Fibroblast of lung (primary cell): ENCODE measurements at regions not wholly inside any gene's neighbourhood (a gene's known extent, or its start where the extent isn't known, plus 50 kb on each side); places are given as distances from the start of the nearest gene placed in this dataset.

Experiments
- EZH2 ChIP-seq: IDR thresholded peaks from 2 replicates; pipeline ENCODE4 v1.5.1; 2012; ENCODE audit warnings: low read length, control low read depth, mild to moderate bottlenecking; ENCODE audit errors: missing control alignments
- TF ChIP-seq, protein P1 (sequence below), 2 donors: IDR thresholded peaks in 1 of 2; conservative IDR thresholded peaks in 1 of 2; 1 replicate in 1 of 2; 2 replicates in 1 of 2; pipeline ENCODE4 v1.5.1; 2011 to 2012; ENCODE audit warnings: low read length in 2 of 2, control low read depth in 1 of 2, inconsistent platforms in 1 of 2, low read depth in 1 of 2, mild to moderate bottlenecking in 1 of 2

DNA sequence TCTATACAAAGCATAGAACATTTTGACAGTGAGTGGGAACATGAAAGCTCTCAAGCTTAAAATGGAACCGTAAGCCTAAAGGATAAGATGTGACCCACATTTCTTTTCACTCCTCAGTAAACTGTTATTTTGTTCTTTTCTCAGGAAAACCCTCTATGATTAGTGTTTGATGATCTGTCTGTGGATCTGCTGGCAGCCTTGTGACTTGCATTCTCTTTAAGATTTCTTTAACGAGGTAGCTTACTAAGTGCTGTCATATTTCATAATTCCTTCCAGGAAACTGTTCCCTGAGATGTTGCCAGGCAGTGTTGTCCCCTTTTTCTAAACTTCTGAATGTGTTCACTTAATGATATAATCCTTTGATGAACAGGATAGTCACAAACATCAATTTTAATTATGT, 167.6 kb downstream of the PYDC2 start:
- TF ChIP-seq, protein P1, sequence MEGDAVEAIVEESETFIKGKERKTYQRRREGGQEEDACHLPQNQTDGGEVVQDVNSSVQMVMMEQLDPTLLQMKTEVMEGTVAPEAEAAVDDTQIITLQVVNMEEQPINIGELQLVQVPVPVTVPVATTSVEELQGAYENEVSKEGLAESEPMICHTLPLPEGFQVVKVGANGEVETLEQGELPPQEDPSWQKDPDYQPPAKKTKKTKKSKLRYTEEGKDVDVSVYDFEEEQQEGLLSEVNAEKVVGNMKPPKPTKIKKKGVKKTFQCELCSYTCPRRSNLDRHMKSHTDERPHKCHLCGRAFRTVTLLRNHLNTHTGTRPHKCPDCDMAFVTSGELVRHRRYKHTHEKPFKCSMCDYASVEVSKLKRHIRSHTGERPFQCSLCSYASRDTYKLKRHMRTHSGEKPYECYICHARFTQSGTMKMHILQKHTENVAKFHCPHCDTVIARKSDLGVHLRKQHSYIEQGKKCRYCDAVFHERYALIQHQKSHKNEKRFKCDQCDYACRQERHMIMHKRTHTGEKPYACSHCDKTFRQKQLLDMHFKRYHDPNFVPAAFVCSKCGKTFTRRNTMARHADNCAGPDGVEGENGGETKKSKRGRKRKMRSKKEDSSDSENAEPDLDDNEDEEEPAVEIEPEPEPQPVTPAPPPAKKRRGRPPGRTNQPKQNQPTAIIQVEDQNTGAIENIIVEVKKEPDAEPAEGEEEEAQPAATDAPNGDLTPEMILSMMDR (conservative IDR thresholded peaks at IDR 0.05 in 1 of 2, IDR thresholded peaks at IDR 0.05 in 1 of 2; ENCODE audit: low read depth in 1 of 2, low read length in 2 of 2): no peak
- TF ChIP-seq EZH2: no peak
